Epithelial cell of proximal tubule (primary cell): ENCODE measurements at regions not wholly inside any gene's neighbourhood (a gene's known extent, or its start where the extent isn't known, plus 50 kb on each side); places are given as distances from the start of the nearest gene placed in this dataset.
"Not testable (repeated sequence)": the region's sequence is repeated elsewhere in the genome, so short reads cannot be mapped to it uniquely, and the experiment has no call there.

Experiments used
- DNase-seq: peaks from one replicate; pipeline ENCODE4 v3.0.0-alpha.2; 2011; ENCODE audit warnings: low read depth
- H3K4me3 ChIP-seq: 2 replicates; pipeline ENCODE4 v1.5.1; 2011; ENCODE audit warnings: low read depth, mild to moderate bottlenecking, low read length
- TF ChIP-seq, protein P1 (sequence below): conservative IDR thresholded peaks from 2 replicates; pipeline ENCODE4 v1.5.1; 2012; ENCODE audit warnings: low read depth, mild to moderate bottlenecking, low read length

GRCh38 chr10:22158426-22158825, 59.4 kb downstream of the EBLN1 start:
- no peak overlapping the region for H3K4me3 ChIP-seq
- TF ChIP-seq, protein P1, sequence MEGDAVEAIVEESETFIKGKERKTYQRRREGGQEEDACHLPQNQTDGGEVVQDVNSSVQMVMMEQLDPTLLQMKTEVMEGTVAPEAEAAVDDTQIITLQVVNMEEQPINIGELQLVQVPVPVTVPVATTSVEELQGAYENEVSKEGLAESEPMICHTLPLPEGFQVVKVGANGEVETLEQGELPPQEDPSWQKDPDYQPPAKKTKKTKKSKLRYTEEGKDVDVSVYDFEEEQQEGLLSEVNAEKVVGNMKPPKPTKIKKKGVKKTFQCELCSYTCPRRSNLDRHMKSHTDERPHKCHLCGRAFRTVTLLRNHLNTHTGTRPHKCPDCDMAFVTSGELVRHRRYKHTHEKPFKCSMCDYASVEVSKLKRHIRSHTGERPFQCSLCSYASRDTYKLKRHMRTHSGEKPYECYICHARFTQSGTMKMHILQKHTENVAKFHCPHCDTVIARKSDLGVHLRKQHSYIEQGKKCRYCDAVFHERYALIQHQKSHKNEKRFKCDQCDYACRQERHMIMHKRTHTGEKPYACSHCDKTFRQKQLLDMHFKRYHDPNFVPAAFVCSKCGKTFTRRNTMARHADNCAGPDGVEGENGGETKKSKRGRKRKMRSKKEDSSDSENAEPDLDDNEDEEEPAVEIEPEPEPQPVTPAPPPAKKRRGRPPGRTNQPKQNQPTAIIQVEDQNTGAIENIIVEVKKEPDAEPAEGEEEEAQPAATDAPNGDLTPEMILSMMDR, result no peak
- peak; percentile 18 for DNase-seq

- no peak for DNase-seq
- TF ChIP-seq, protein P1, result no peak
- no peak overlapping the region for H3K4me3 ChIP-seq
Observed at GRCh38 chr10:22156750-22157149, 61.1 kb downstream of the EBLN1 start.

DNA sequence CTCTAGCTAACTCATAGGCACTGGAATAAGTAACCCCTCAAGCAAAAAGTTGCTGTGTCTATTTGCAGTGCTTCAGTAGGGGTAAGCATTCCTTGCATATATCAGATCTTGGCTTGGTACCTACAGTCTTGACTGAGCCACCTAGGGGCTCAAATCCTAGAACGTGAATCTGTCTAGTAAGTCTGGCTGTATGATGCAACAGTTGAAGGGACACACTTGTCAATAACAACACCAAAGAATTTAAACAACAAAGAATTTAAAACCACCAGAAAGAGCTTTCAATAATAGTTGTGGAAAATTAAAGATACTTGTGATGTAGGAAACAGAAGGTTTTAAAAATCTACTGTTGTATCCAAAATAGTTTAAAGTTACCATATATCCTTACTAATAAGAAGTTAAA, 65.4 kb downstream of the EBLN1 start:
- TF ChIP-seq, protein P1, result no peak
- no peak for DNase-seq
- no peak overlapping the region for H3K4me3 ChIP-seq

GRCh38 chr10:22150842-22151241, 67.0 kb downstream of the EBLN1 start:
- TF ChIP-seq, protein P1, result no peak
- DNase-seq, result no peak
- H3K4me3 ChIP-seq, result no peak overlapping the region

- H3K4me3 ChIP-seq, result no peak overlapping the region
- TF ChIP-seq, protein P1, result no peak
- DNase-seq, result no peak
Observed at GRCh38 chr10:22148961-22149360, 68.9 kb downstream of the EBLN1 start.

GRCh38 chr10:22145873-22146272, 71.9 kb downstream of the EBLN1 start:
- DNase-seq, H3K4me3 ChIP-seq: not testable (repeated sequence)

- TF ChIP-seq, protein P1, result no peak
- no peak overlapping the region for H3K4me3 ChIP-seq
- DNase-seq, result no peak
Observed at GRCh38 chr10:22137542-22137941, 80.3 kb downstream of the EBLN1 start.

GRCh38 chr10:22135591-22135990, 82.2 kb downstream of the EBLN1 start:
- DNase-seq, result no peak
- no peak overlapping the region for H3K4me3 ChIP-seq
- TF ChIP-seq, protein P1, result no peak
